Astrocyte of the cerebellum (primary cell): ENCODE measurements at regions not wholly inside any gene's neighbourhood (a gene's known extent, or its start where the extent isn't known, plus 50 kb on each side); places are given as distances from the start of the nearest gene placed in this dataset.

Source experiments
- DNase-seq: peaks from one replicate; pipeline ENCODE4 v3.0.0-alpha.2; 2011; ENCODE audit warnings: low read depth
- H3K4me3 ChIP-seq: 2 replicates; pipeline ENCODE4 v1.5.1; 2011; ENCODE audit warnings: mild to moderate bottlenecking, low read depth, low read length, moderate library complexity
- CTCF ChIP-seq: IDR thresholded peaks from 2 replicates; pipeline ENCODE4 v1.5.1; 2012; ENCODE audit warnings: low read length, low read depth, moderate library complexity, mild to moderate bottlenecking; ENCODE audit errors: missing control alignments
- in situ Hi-C: cut with HindIII; loops from 2 replicates; pipeline ENCODE4 v1.10.0; 2017; ENCODE audit warnings: low sequenced_read_pairs

DNA sequence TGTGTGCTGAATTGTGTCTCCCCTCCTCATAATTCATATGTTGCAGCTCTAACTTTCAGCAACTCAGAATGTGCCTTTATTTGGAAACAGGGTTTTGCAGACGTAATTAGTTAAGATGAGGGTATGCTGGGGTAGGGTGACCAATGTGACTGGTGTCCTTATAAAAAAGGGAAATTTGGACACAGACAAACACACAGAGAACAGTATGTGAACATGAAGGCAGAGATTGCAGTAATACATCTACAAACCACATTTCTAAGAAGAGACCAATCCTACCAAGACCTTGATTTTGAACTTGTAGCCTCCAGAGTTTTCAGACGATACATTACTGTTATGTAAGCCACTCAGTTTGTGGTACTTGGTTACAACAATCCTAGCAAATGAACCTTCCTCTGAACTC lies 817.8 kb downstream of the TUSC7 start:
- no peak for DNase-seq
- H3K4me3 ChIP-seq: no peak overlapping the region
- in situ Hi-C loops: no loop called here
- no peak for TF ChIP-seq CTCF

DNA sequence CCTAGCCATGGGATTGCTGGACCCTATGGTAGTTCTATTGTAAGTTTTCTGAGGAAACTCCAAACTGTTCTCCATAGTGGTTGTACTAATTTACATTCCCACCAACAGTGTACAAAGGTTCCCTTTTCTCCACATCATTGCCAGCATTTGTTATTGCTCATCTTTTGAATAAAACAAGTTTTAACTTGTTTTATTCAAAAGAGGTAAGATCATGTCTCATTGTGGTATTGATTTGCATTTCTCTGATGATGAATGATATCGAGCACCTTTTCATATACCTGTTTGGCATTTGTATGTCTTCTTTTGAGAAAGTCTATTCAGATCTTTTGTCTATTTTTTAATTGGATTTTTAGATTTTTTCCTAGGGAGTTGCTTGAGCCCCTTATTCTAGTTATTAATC lies 819.1 kb downstream of the TUSC7 start:
- in situ Hi-C loops: no loop called here
- no peak overlapping the region for H3K4me3 ChIP-seq
- no peak for TF ChIP-seq CTCF
- DNase-seq: no peak

DNA sequence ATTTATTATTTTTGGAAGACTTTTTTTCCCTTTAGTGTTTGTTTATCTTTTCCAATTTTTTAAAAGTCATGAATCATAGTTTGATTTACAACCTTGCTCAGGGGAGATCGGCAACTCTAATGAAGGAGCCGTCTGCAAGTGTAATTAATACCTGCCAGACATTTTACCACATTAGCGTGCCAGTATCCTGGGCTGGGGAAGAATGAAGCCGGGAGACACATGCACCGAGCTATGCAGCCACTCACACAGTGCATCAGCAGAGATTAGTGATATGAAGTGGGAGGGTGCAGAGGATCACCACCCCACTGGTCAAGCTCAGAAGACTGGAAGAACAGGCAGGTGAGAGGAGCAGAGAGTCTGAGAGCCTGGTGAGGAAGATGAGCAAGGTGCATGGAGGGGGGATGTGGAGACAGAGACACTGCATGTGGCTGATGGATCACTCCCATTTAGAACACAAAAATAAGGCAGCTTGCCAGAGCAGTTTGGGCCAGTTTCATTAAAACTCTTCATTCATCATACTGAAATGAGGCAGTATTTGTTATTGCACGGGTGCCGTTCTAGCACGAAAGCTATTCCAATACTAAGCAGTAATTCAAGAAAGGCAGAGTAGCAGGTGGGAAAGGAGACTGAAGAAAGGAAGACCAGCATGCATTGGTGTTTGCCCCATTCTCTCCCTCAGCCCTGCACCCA lies 821.6 kb downstream of the TUSC7 start:
- no peak overlapping the region for H3K4me3 ChIP-seq

GRCh38 chr3:117532268-117532667 lies 822.7 kb downstream of the TUSC7 start:
- H3K4me3 ChIP-seq: no peak overlapping the region
- DNase-seq: no peak
- in situ Hi-C loops: no loop called here
- TF ChIP-seq CTCF: no peak

More for the DNA sequence above, 821.6 kb downstream of the TUSC7 start:
- in situ Hi-C loops: no loop called here
- DNase-seq: no peak
- TF ChIP-seq CTCF: no peak

- TF ChIP-seq CTCF: no peak
- H3K4me3 ChIP-seq: no peak overlapping the region
- no peak for DNase-seq
- in situ Hi-C loops: no loop called here
Observed at GRCh38 chr3:117534138-117534537, 824.6 kb downstream of the TUSC7 start.

- in situ Hi-C loops: no loop called here
- no peak for DNase-seq
- TF ChIP-seq CTCF: no peak
- H3K4me3 ChIP-seq: no peak overlapping the region
Observed at GRCh38 chr3:117536006-117536405, 826.4 kb downstream of the TUSC7 start.
